ENCODE measurements at regions not wholly inside any gene's neighbourhood (a gene's known extent, or its start where the extent isn't known, plus 50 kb on each side); places are given as distances from the start of the nearest gene placed in this dataset.

- no peak for DNase-seq (ENCODE audit: low read depth)
These were observed 69.0 kb upstream of the THY1 start for GRCh38 chr11:119491753-119492510.

- no peak for DNase-seq (ENCODE audit: low read depth)
These were observed 67.5 kb upstream of the THY1 start for GRCh38 chr11:119490253-119491006.

GRCh38 chr11:119489087-119489486, 66.1 kb upstream of the THY1 start:
- DNase-seq (ENCODE audit: low read depth), result no peak

- no peak for DNase-seq (ENCODE audit: low read depth)
These were observed 65.5 kb upstream of the THY1 start for GRCh38 chr11:119488256-119488995.

- no peak for DNase-seq (ENCODE audit: low read depth)
These were observed 63.8 kb upstream of the THY1 start for GRCh38 chr11:119486691-119487259.

- DNase-seq (ENCODE audit: low read depth), result no peak
These were observed 63.0 kb upstream of the THY1 start for GRCh38 chr11:119486016-119486415.

- no peak for DNase-seq (ENCODE audit: low read depth)
These were observed 62.0 kb upstream of the THY1 start for GRCh38 chr11:119484741-119485605.

- DNase-seq (ENCODE audit: low read depth), result no peak
These were observed 61.0 kb upstream of the THY1 start for GRCh38 chr11:119483881-119484371.

- no peak for DNase-seq (ENCODE audit: low read depth)
These were observed 60.4 kb upstream of the THY1 start for GRCh38 chr11:119483341-119483880.

- no peak for DNase-seq (ENCODE audit: low read depth)
These were observed 59.6 kb upstream of the THY1 start for GRCh38 chr11:119482521-119483011.

GRCh38 chr11:119481667-119482400, 58.9 kb upstream of the THY1 start:
- DNase-seq (ENCODE audit: low read depth), result no peak

- peak; percentile 93 for DNase-seq (ENCODE audit: low read depth)
These were observed 58.2 kb upstream of the THY1 start for GRCh38 chr11:119481021-119481666.

- DNase-seq (ENCODE audit: low read depth), result no peak
These were observed 57.5 kb upstream of the THY1 start for GRCh38 chr11:119480380-119481020.

- DNase-seq (ENCODE audit: low read depth), result peak; percentile 53
These were observed 56.8 kb upstream of the THY1 start for GRCh38 chr11:119479685-119480275.

GRCh38 chr11:119478711-119479285, 55.8 kb upstream of the THY1 start:
- no peak for DNase-seq (ENCODE audit: low read depth)

- DNase-seq (ENCODE audit: low read depth), result no peak
These were observed 53.8 kb upstream of the THY1 start for GRCh38 chr11:119476666-119477331.

GRCh38 chr11:119476038-119476437, 53.1 kb upstream of the THY1 start:
- DNase-seq (ENCODE audit: low read depth), result no peak
